T-helper 1 cell treated with Interleukin-12 subunit alpha and Interleukin-12 subunit beta and Interleukin-4 antibody, amounts not matched to agents 30 ng/mL and 1 ng/mL, for 36 hours (primary cell): ENCODE measurements at regions not wholly inside any gene's neighbourhood (a gene's known extent, or its start where the extent isn't known, plus 50 kb on each side); places are given as distances from the start of the nearest gene placed in this dataset.
"Not testable (repeated sequence)": the region's sequence is repeated elsewhere in the genome, so short reads cannot be mapped to it uniquely, and the experiment has no call there.

Experiments
- intact Hi-C: fragments of 100-400 bp; cut with micrococcal nuclease; formaldehyde crosslinking; loops from one replicate; pipeline ENCODE4 v1.15.1; 2024

GRCh38 chr13:74264333-74264732 is 130.1 kb upstream of the KLF12 start:
- intact Hi-C loops = no loop called here

DNA sequence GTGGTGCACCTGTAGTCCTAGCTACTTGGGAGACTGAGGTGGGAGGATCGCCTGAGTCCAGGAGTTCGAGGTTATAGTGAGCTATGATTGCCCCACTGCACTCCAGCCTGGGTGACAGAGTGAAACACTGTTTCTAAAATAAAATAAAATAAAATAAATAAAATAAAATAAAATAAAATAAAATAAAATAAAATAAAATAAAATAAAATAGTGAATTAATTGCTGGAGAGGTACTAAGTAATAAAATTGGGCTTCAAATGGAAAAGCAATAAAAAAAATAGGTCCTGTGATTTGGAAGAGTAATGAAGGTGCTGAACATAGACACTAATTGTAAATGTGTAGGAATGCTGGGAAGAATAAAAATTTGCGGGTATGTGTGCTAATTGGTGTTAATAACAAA is 126.2 kb upstream of the KLF12 start:
- intact Hi-C loops = not testable (repeated sequence)

- intact Hi-C loops = no loop called here
These were observed 125.4 kb upstream of the KLF12 start for GRCh38 chr13:74259641-74260040.

GRCh38 chr13:74258961-74259360 is 124.8 kb upstream of the KLF12 start:
- intact Hi-C loops = no loop called here

DNA sequence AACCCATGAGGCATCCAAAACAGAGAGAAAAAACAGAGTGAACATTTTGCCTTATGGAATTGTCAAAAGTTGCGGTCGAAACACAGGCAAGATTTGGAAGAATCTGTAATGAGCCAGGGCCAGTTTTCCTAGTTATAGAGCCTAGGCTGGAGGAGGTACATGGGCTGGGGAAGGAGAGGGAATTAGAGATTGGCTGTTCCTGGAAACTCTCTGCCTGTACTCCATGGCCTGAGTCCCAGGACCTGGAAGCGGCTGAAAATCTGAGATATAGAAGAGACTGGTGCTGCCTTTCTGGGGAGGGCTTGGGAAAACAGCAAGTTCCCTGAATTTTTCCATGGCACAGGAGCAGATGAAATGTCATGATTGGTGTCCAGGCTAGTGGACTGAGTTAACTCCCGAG is 122.8 kb upstream of the KLF12 start:
- intact Hi-C loops = no loop called here

- intact Hi-C loops = loop anchor here (1.0 kb wide), 1 partner anchor 9 kb away; no protein-coding TSS in a partner anchor
These were observed 119.0 kb upstream of the KLF12 start for GRCh38 chr13:74253161-74253560.

GRCh38 chr13:74251778-74252519 is 117.7 kb upstream of the KLF12 start:
- intact Hi-C loops = no loop called here

DNA sequence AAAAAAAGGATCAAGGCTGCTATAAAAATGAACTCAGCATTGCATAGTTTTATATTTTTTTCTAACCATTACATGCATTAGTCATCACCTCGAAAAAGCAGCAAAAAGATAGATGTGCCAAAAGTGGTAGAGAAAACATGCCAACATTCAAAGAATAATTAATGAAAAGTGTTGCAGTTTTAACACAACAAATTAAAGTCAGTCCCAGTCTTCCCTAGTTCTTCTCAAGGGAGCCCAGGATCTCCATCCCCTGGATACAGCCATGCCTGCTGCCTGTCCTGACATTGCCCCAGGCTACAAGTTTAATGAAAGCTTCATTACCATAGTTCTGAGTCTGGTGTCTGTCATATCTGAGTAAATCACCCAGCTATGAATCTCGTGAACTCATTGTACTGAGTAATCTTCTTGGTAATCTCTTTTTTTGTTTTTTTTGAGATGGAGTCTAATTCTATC is 116.6 kb upstream of the KLF12 start:
- intact Hi-C loops = no loop called here

- intact Hi-C loops = loop anchor here (10.0 kb wide), 1 partner anchor 1076 kb away; no protein-coding TSS in a partner anchor
These were observed 114.3 kb upstream of the KLF12 start for GRCh38 chr13:74248477-74248876.

- intact Hi-C loops = loop anchor here (10.0 kb wide), 1 partner anchor 1078 kb away; no protein-coding TSS in a partner anchor
These were observed 112.3 kb upstream of the KLF12 start for GRCh38 chr13:74246487-74246886.

DNA sequence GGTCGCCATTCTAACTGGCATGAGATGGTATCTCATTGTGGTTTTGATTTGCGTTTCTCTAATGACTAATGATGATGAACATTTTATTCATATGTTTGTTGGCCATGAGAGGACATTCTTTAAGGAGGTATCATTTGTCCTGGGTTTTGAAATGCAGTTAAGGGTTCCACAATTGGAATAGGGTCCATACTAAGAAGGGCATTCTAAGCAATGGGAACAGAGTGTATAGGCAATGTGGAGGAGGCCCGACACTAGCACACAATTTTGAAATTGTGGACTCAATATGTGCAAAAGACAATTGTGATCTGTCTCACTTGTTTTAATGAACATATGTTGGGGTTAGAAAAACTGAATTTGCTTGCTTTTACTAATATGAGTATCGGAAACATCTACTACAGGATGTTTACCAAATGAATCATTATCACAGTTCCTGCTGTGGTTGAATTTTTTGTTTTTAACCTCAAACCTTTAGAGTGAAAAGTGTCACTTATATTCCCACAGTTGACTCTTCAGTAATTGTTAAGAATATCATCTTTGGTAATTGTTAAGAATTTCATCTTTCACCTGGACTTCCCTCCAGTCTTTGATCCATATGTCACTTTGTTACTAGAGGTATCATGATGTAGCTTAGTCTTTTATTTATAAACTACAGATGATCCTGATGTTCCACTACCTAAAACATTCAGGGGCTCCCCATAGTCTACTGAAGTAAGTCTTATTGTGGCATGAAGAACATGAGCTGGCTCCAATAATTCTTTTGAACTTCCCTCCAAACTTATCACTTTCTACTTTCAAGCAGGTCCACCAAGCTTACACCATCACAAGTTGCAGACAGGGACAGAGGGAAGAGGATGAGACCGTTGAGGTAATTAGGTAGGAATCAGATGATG is 109.7 kb upstream of the KLF12 start:
- intact Hi-C loops = loop anchor here (1.0 to 10.0 kb wide), 10 partner anchors 9 to 1462 kb away; partner anchors contain the start of genes DIS3 and PIBF1

DNA sequence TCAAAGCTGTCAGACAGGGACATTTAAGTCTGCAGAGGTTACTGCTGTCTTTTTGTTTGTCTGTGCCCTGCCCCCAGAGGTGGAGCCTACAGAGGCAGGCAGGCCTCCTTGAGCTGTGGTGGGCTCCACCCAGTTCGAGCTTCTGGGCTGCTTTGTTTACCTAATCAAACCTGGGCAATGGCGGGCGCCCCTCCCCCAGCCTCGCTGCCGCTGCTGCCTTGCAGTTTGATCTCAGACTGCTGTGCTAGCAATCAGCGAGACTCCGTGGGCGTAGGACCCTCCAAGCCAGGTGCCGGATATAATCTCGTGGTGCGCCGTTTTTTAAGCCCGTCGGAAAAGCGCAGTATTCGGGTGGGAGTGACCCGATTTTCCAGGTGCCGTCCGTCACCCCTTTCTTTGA is 107.1 kb upstream of the KLF12 start:
- intact Hi-C loops = loop anchor here (5.0 to 10.0 kb wide), 4 partner anchors 299 to 1459 kb away; partner anchors contain the start of genes DIS3 and PIBF1

- intact Hi-C loops = loop anchor here (1.0 to 5.0 kb wide), 5 partner anchors 12 to 464 kb away; partner anchors contain the start of gene KLF12
These were observed 96.8 kb upstream of the KLF12 start for GRCh38 chr13:74230984-74231501.

- intact Hi-C loops = no loop called here
These were observed 95.0 kb upstream of the KLF12 start for GRCh38 chr13:74229242-74229641.

DNA sequence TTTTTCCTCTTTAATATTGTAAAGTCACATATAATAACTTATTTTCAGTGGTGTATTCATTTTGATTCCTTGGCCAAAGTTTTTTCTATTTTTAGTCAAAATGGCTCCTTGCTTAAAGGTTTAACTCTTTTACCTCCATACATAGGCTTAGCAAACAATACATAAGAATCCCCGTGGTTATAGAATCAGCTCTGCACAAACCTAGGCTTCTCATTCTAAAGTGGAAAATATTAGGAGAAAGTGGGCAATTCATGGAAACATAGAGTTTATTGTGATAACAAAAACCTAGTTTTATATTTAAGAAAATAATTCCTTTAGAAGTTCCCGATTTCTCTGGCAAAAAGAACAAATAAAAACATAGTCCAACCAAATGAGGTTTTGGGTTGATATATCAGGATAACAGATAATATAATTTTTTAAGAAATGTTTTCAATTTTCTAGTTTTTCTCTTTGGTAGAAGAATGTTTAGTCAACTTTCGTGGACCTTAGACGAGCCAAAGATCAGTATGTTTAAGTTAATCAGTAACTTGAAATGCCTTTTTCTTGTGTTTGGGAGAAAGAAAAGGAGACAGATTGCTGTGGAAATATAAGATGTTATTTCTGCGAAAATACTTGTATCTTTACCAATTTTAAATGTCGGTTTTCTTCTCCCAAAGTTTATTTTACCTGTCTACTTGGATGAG is 93.4 kb upstream of the KLF12 start:
- intact Hi-C loops = no loop called here

GRCh38 chr13:74226791-74227475 is 92.7 kb upstream of the KLF12 start:
- intact Hi-C loops = no loop called here

DNA sequence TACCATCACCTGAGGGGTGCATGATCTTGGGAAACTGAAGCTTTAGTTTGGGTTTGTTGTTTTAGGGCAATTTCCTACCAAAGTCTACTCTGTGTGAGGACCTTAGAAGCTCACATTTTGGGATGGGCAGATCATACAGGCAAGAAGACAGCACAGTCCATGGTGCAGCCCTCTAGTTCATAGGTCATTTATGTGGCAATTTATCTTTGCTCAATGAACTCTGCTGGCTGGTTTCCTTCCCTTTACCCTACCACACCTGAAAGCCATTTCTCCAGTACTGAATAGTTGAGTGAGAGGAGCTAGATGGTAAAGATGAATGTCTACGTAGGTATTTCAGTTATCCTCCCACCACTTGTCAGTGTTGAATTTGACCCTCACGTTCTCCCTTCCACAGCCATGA is 87.5 kb upstream of the KLF12 start:
- intact Hi-C loops = no loop called here

GRCh38 chr13:74219566-74219965 is 85.4 kb upstream of the KLF12 start:
- intact Hi-C loops = no loop called here

GRCh38 chr13:74218291-74218690 is 84.1 kb upstream of the KLF12 start:
- intact Hi-C loops = no loop called here

DNA sequence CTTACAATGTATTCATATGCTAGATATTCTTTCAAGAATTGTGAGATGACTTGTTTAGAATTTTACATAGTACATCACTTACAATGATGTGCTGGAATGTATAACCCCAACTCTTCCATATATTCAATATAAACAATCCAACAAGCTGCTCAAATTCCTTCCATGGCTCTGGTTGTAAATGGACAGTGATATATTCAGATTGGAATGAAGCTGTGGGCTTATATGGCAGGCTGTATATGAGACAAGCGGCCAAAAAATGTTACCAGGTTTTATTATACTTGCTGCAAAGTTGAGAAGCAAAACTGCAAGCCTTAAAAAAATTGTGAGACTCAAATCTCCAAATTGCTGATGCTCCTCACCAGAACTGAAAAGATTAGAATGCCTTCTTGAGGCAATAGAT is 83.6 kb upstream of the KLF12 start:
- intact Hi-C loops = no loop called here

DNA sequence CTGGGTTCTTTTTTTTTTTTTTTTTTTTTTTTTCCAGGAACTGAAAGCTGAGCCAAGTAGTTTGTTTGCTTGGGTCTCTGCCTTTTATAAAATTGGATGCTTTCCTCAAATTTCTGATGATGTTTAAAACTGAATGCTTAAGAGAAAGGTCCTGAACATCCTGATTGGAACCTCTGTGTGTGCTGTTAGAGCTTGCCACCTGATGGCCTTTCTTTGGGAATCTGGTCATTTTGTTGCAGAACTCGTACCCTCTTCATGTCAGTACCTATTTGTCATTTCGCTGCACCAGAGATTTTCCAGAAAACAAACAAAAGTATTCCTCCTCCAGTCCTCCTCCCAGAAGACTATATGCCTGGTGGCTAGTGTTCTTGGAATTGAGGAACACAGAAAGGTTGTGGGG is 81.2 kb upstream of the KLF12 start:
- intact Hi-C loops = no loop called here
